ENCODE measurements at regions not wholly inside any gene's neighbourhood (a gene's known extent, or its start where the extent isn't known, plus 50 kb on each side); places are given as distances from the start of the nearest gene placed in this dataset.

- TF ChIP-seq CTCF (conservative IDR thresholded peaks at IDR 0.05; ENCODE audit: low read length) (no peak), EZH2phosphoT487 (IDR thresholded peaks at IDR 0.05; ENCODE audit: borderline replicate concordance) (no peak)
Observed at GRCh38 chr4:116872308-116872707, 213.1 kb downstream of the TRAM1L1 start.
